Right lobe of liver (tissue), 4 donors: ENCODE measurements at regions not wholly inside any gene's neighbourhood (a gene's known extent, or its start where the extent isn't known, plus 50 kb on each side); places are given as distances from the start of the nearest gene placed in this dataset.

Source experiments
- POLR2A ChIP-seq: fragments of 450-650 bp; IDR thresholded peaks from one replicate; pipeline ENCODE4 v1.6.1; 2017; ENCODE audit warnings: antibody characterized with exemption, mild to moderate bottlenecking
- TF ChIP-seq, protein P1 (sequence below), 4 donors: fragments of 200-600 bp in 3 of 4; fragments of 450-650 bp in 1 of 4; IDR thresholded peaks; one replicate each; pipeline versions ENCODE4 v1.5.1 to v1.8.0; 2016 to 2022; ENCODE audit warnings: antibody characterized with exemption in 4 of 4, mild to moderate bottlenecking in 2 of 4
- donor health status: DM: no; HTN: no; CAD: no.
- donor health status: DM: no; HTN: no; CAD: no.
- donor health status: DM: no; HTN: yes; CAD: no.

DNA sequence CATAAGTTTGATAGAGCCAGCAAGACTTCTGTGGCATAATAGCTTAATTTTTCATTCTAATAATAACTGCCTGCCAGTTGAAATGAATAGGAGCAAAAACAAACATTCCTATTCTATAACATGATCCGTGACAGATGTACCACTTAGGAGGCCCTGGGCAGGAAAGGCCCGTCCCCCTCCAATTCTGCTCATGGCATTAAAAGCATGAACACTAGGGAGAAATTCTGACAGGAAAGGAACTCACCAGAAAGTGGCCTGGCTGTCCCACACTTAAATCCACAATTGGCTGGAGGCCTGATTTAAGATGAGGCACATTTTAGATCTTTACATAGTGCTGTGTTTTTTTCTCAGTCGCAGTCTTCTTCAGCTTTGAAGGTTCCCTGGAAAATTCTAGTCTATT lies 261.9 kb upstream of the ETAA1 start:
- TF ChIP-seq, protein P1, sequence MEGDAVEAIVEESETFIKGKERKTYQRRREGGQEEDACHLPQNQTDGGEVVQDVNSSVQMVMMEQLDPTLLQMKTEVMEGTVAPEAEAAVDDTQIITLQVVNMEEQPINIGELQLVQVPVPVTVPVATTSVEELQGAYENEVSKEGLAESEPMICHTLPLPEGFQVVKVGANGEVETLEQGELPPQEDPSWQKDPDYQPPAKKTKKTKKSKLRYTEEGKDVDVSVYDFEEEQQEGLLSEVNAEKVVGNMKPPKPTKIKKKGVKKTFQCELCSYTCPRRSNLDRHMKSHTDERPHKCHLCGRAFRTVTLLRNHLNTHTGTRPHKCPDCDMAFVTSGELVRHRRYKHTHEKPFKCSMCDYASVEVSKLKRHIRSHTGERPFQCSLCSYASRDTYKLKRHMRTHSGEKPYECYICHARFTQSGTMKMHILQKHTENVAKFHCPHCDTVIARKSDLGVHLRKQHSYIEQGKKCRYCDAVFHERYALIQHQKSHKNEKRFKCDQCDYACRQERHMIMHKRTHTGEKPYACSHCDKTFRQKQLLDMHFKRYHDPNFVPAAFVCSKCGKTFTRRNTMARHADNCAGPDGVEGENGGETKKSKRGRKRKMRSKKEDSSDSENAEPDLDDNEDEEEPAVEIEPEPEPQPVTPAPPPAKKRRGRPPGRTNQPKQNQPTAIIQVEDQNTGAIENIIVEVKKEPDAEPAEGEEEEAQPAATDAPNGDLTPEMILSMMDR (IDR thresholded peaks at IDR 0.05) = no peak
- no peak for TF ChIP-seq POLR2A
